Type B pancreatic cell (in vitro differentiated cells): ENCODE measurements at regions not wholly inside any gene's neighbourhood (a gene's known extent, or its start where the extent isn't known, plus 50 kb on each side); places are given as distances from the start of the nearest gene placed in this dataset.

Experiments used
- DNase-seq: peaks from one replicate; pipeline ENCODE4 v3.0.0; 2021; ENCODE audit warnings: mixed read lengths; ENCODE audit not compliant: unreplicated experiment; ENCODE audit errors: extremely low spot score
- H3K27ac Mint-ChIP-seq: 2 replicates; pipeline ENCODE4 v1.8.0; 2021; ENCODE audit warnings: mild to moderate bottlenecking, mixed read lengths
- H3K27me3 Mint-ChIP-seq: 2 replicates; pipeline ENCODE4 v1.8.0; 2021; ENCODE audit warnings: mixed read lengths
- H3K36me3 Mint-ChIP-seq: 2 replicates; pipeline ENCODE4 v1.8.0; 2021; ENCODE audit warnings: mixed read lengths
- H3K4me1 Mint-ChIP-seq: one replicate; pipeline ENCODE4 v1.8.0; 2021; ENCODE audit warnings: mixed read lengths; ENCODE audit not compliant: unreplicated experiment
- H3K4me3 Mint-ChIP-seq: 2 replicates; pipeline ENCODE4 v1.8.0; 2021; ENCODE audit warnings: mild to moderate bottlenecking, mixed read lengths
- H3K9me3 Mint-ChIP-seq: 2 replicates; pipeline ENCODE4 v1.8.0; 2021; ENCODE audit warnings: mixed read lengths
- CTCF ChIP-seq: fragments of 200-600 bp; sonication (generic); conservative IDR thresholded peaks from 2 replicates; pipeline ENCODE4 v1.5.0; 2021; ENCODE audit warnings: antibody characterized with exemption, mild to moderate bottlenecking

GRCh38 chr11:19351426-19351825 lies 110.7 kb upstream of the E2F8 start:
- H3K4me1 Mint-ChIP-seq = peaks cover 26% of the 10 kb centered on the region
- peaks cover 70% of the 10 kb centered on the region for H3K27me3 Mint-ChIP-seq
- no peak overlapping the region for H3K4me3 Mint-ChIP-seq
- H3K36me3 Mint-ChIP-seq = no peaks in the 10 kb centered on the region
- H3K27ac Mint-ChIP-seq = no peak overlapping the region
- no peak for TF ChIP-seq CTCF
- DNase-seq = no peak
- no peaks in the 10 kb centered on the region for H3K9me3 Mint-ChIP-seq

- no peak for TF ChIP-seq CTCF
- no peaks in the 10 kb centered on the region for H3K36me3 Mint-ChIP-seq
- no peak overlapping the region for H3K27ac Mint-ChIP-seq
- no peak overlapping the region for H3K4me3 Mint-ChIP-seq
- H3K4me1 Mint-ChIP-seq = peaks cover 23% of the 10 kb centered on the region
- H3K27me3 Mint-ChIP-seq = peaks cover 77% of the 10 kb centered on the region
- no peak for DNase-seq
- H3K9me3 Mint-ChIP-seq = no peaks in the 10 kb centered on the region
Measured at GRCh38 chr11:19350160-19350559, 109.4 kb upstream of the E2F8 start.

GRCh38 chr11:19349340-19350025 lies 108.7 kb upstream of the E2F8 start:
- Mint-ChIP-seq H3K4me1 (peaks cover 23% of the 10 kb centered on the region), H3K9me3 (no peaks in the 10 kb centered on the region), H3K27ac (no peak overlapping the region), H3K4me3 (no peak overlapping the region), H3K36me3 (no peaks in the 10 kb centered on the region), H3K27me3 (peaks cover 78% of the 10 kb centered on the region)
- no peak for DNase-seq
- TF ChIP-seq CTCF = no peak

GRCh38 chr11:19347911-19348310 lies 107.2 kb upstream of the E2F8 start:
- TF ChIP-seq CTCF = no peak
- H3K36me3 Mint-ChIP-seq = no peaks in the 10 kb centered on the region
- peaks cover 89% of the 10 kb centered on the region for H3K27me3 Mint-ChIP-seq
- peak overlapping the region; percentile 35 for H3K4me3 Mint-ChIP-seq
- no peak overlapping the region for H3K27ac Mint-ChIP-seq
- H3K9me3 Mint-ChIP-seq = no peaks in the 10 kb centered on the region
- peaks cover 22% of the 10 kb centered on the region for H3K4me1 Mint-ChIP-seq
- DNase-seq = no peak

GRCh38 chr11:19345848-19346681 lies 105.3 kb upstream of the E2F8 start:
- DNase-seq = no peak
- no peaks in the 10 kb centered on the region for H3K9me3 Mint-ChIP-seq

More at GRCh38 chr11:19345848-19346681, 105.3 kb upstream of the E2F8 start:
- Mint-ChIP-seq H3K27me3 (peaks cover 98% of the 10 kb centered on the region), H3K4me3 (peak overlapping the region; percentile 87), H3K27ac (peak overlapping the region; percentile 15), H3K36me3 (no peaks in the 10 kb centered on the region), H3K4me1 (peaks cover 17% of the 10 kb centered on the region)
- no peak for TF ChIP-seq CTCF
